ENCODE measurements at regions not wholly inside any gene's neighbourhood (a gene's known extent, or its start where the extent isn't known, plus 50 kb on each side); places are given as distances from the start of the nearest gene placed in this dataset.
"Not testable (repeated sequence)": the region's sequence is repeated elsewhere in the genome, so short reads cannot be mapped to it uniquely, and the experiment has no call there.

DNA sequence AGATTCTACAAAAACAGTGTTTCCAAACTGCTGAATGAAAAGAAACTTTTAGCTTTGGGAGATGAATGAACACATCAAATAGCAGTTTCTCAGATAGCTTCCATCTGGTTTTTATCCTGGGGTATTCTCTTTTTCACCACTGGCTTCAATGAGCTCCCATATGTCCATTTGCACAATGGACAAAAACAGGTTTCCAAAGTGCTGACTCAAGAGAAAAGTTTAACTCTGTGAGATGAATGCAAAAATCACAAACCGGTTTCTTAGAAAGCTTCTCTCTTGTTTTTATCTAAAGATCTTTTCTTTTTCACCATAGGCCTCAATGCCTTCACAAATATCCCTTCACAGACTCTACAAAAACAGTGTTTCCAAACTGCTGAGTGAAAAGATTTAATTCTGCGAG, 1089.2 kb downstream of the PRIM2 start:
- H3K4me3 Mint-ChIP-seq; H3K27ac Mint-ChIP-seq; DNase-seq; H3K27me3 Mint-ChIP-seq (ENCODE audit: insufficient read depth); H3K4me1 Mint-ChIP-seq (ENCODE audit: low read depth): not testable (repeated sequence)
- Mint-ChIP-seq H3K9me3 (peaks cover 66% of the 10 kb centered on the region), H3K36me3 (ENCODE audit: low read depth) (peaks cover 17% of the 10 kb centered on the region)

DNA sequence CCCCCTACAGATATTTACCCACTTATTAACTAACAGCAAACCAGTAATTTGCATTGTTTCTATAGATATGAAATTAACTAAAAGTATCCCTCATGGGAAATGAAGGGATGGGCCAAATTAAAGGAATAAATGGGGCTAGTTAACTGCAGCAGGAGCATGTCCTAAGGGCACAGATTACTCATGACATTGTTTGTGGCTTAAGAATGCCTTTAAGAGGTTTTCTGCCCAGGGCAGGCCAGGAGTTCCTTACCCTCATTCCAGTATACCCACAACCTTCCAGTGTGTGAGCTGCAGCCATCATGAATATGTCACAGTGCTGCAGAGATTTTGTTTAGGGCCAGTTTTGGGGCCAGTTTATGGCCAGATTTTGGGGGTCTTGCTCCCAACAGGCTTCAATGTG, 1101.9 kb downstream of the PRIM2 start:
- Mint-ChIP-seq H3K4me1 (ENCODE audit: low read depth) (peaks cover 17% of the 10 kb centered on the region), H3K36me3 (ENCODE audit: low read depth) (peaks cover 10% of the 10 kb centered on the region), H3K27ac (no peak overlapping the region), H3K4me3 (no peak overlapping the region), H3K27me3 (ENCODE audit: insufficient read depth) (no peaks in the 10 kb centered on the region), H3K9me3 (peaks cover 29% of the 10 kb centered on the region)
- TF ChIP-seq, protein P1, sequence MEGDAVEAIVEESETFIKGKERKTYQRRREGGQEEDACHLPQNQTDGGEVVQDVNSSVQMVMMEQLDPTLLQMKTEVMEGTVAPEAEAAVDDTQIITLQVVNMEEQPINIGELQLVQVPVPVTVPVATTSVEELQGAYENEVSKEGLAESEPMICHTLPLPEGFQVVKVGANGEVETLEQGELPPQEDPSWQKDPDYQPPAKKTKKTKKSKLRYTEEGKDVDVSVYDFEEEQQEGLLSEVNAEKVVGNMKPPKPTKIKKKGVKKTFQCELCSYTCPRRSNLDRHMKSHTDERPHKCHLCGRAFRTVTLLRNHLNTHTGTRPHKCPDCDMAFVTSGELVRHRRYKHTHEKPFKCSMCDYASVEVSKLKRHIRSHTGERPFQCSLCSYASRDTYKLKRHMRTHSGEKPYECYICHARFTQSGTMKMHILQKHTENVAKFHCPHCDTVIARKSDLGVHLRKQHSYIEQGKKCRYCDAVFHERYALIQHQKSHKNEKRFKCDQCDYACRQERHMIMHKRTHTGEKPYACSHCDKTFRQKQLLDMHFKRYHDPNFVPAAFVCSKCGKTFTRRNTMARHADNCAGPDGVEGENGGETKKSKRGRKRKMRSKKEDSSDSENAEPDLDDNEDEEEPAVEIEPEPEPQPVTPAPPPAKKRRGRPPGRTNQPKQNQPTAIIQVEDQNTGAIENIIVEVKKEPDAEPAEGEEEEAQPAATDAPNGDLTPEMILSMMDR (IDR thresholded peaks at IDR 0.05), result no peak
- peak; percentile 10 for DNase-seq

All from HFFc6 (cell line).